H1 (cell line): ENCODE measurements at regions not wholly inside any gene's neighbourhood (a gene's known extent, or its start where the extent isn't known, plus 50 kb on each side); places are given as distances from the start of the nearest gene placed in this dataset.
A peak's percentile ranks its signal among the peaks of the same experiment; 100 is the strongest.

ENCODE experiments used
- CTCF ChIA-PET: fragments of 300-600 bp; sonication (Branson Sonifier 250); formaldehyde crosslinking; loops from one replicate; lab custom pipeline; 2021; ENCODE audit not compliant: partially characterized antibody; lab: Charles Lee
- POLR2A ChIA-PET: fragments of 300-600 bp; sonication (Branson Sonifier 250); formaldehyde crosslinking; loops from one replicate; lab custom pipeline; 2021; ENCODE audit warnings: inconsistent platforms; ENCODE audit not compliant: partially characterized antibody; lab: Charles Lee
- DNase-seq, 2 experiments: peaks; one replicate each; pipeline versions ENCODE4 v3.0.0 to v3.0.0-alpha.2; 2010 to 2022; ENCODE audit warnings: low spot score in 2 of 2, low read depth in 1 of 2, mixed read lengths in 1 of 2
- FAIRE-seq: peaks from 2 replicates; lab custom pipeline; 2011; peaks lifted over from hg19 to GRCh38; lab: Jason Lieb, UNC
- H2AFZ ChIP-seq: 2 replicates; pipeline ENCODE4 v1.8.1; 2012; ENCODE audit warnings: low read length, inconsistent platforms
- H2AK5ac ChIP-seq: 2 replicates; pipeline ENCODE4 v1.6.1; 2013; ENCODE audit warnings: low read depth, low read length
- H2BK120ac ChIP-seq: replicated peaks from 2 replicates; pipeline ENCODE3; 2013; ENCODE audit warnings: low read depth, low read length, inconsistent platforms
- H2BK12ac ChIP-seq: 2 replicates; pipeline ENCODE4 v1.6.1; 2013; ENCODE audit warnings: low read depth, low read length
- H2BK15ac ChIP-seq: 2 replicates; pipeline ENCODE4 v1.6.1; 2013; ENCODE audit warnings: low read length
- H2BK20ac ChIP-seq: 2 replicates; pipeline ENCODE4 v1.6.1; 2013; ENCODE audit warnings: low read length
- H2BK5ac ChIP-seq: 2 replicates; pipeline ENCODE4 v1.6.1; 2013; ENCODE audit warnings: low read depth, low read length
- H3K14ac ChIP-seq: 2 replicates; pipeline ENCODE4 v1.6.1; 2013; ENCODE audit warnings: inconsistent platforms; ENCODE audit not compliant: insufficient read length
- H3K18ac ChIP-seq: 2 replicates; pipeline ENCODE4 v1.6.1; 2013; ENCODE audit warnings: low read length; ENCODE audit errors: extremely low read depth
- H3K23ac ChIP-seq: 2 replicates; pipeline ENCODE4 v1.6.1; 2013; ENCODE audit warnings: inconsistent platforms; ENCODE audit not compliant: insufficient read length
- H3K23me2 ChIP-seq: 2 replicates; pipeline ENCODE4 v1.6.1; 2013; ENCODE audit warnings: low read depth, low read length
- H3K27ac ChIP-seq: 2 replicates; pipeline ENCODE4 v1.6.1; 2011; ENCODE audit warnings: low read depth, low read length, inconsistent platforms
- H3K27me3 ChIP-seq, 4 experiments: replicated peaks in 1 of 4; 1 replicate in 1 of 4; 2 replicates in 3 of 4; pipeline versions ENCODE4 v1.6.1 to v1.8.1; 2011 to 2013; ENCODE audit warnings: low read length in 3 of 4, mild to moderate bottlenecking in 3 of 4, inconsistent platforms in 2 of 4, mixed read lengths in 2 of 4, moderate library complexity in 1 of 4; ENCODE audit not compliant: control insufficient read depth in 3 of 4, insufficient read depth in 3 of 4; ENCODE audit errors: extremely low read depth in 1 of 4
- H3K36me3 ChIP-seq, 4 experiments: 2 replicates each; pipeline versions ENCODE4 v1.6.1 to v1.8.1; 2011 to 2013; ENCODE audit warnings: mild to moderate bottlenecking in 4 of 4, low read length in 3 of 4, moderate library complexity in 2 of 4, control low read depth in 1 of 4, inconsistent platforms in 1 of 4; ENCODE audit not compliant: insufficient read depth in 4 of 4, control insufficient read depth in 2 of 4
- H3K4ac ChIP-seq: replicated peaks from 2 replicates; pipeline ENCODE3; 2013; ENCODE audit warnings: low read length, low read depth, mixed read lengths, inconsistent platforms; ENCODE audit not compliant: insufficient read length
- H3K4me1 ChIP-seq, 4 experiments: replicated peaks in 1 of 4; 1 replicate in 1 of 4; 2 replicates in 3 of 4; pipeline versions ENCODE4 v1.6.1 to v1.8.1; 2011 to 2013; ENCODE audit warnings: low read length in 3 of 4, inconsistent platforms in 2 of 4, mixed read lengths in 1 of 4; ENCODE audit not compliant: insufficient read depth in 4 of 4, control insufficient read depth in 3 of 4
- H3K4me2 ChIP-seq, 2 experiments: 2 replicates each; pipeline versions ENCODE4 v1.6.1 to v1.8.1; 2011 to 2013; ENCODE audit warnings: low read depth in 2 of 2, low read length in 2 of 2, control low read depth in 1 of 2, inconsistent platforms in 1 of 2, mild to moderate bottlenecking in 1 of 2; ENCODE audit not compliant: insufficient read depth in 1 of 2
- H3K4me3 ChIP-seq, 4 experiments: fragments of 200-600, 300-600 bp in 1 of 4; sonication (generic), shearing (Covaris generic), sonication (Bioruptor Twin) in 1 of 4; 2 replicates each; pipeline versions ENCODE4 v1.5.1 to v1.8.1; 2011 to 2016; ENCODE audit warnings: low read length in 4 of 4, low read depth in 3 of 4, control low read depth in 2 of 4, inconsistent platforms in 2 of 4, mild to moderate bottlenecking in 2 of 4, mixed read lengths in 1 of 4, moderate library complexity in 1 of 4; ENCODE audit not compliant: insufficient read depth in 2 of 4; ENCODE audit errors: extremely low read depth in 1 of 4
- H3K56ac ChIP-seq: replicated peaks from 2 replicates; pipeline ENCODE3; 2013; ENCODE audit warnings: low read depth, mild to moderate bottlenecking, mixed read lengths, low read length, inconsistent platforms; ENCODE audit not compliant: insufficient read length
- H3K79me1 ChIP-seq: 2 replicates; pipeline ENCODE4 v1.6.1; 2013; ENCODE audit warnings: low read depth, low read length, control low read depth
- H3K79me2 ChIP-seq, 2 experiments: 2 replicates each; pipeline versions ENCODE4 v1.6.1 to v1.8.1; 2012 to 2013; ENCODE audit warnings: low read length in 2 of 2, mild to moderate bottlenecking in 2 of 2, inconsistent platforms in 1 of 2; ENCODE audit not compliant: insufficient read depth in 2 of 2, control insufficient read depth in 1 of 2
- H3K9ac ChIP-seq, 4 experiments: replicated peaks in 1 of 4; 1 replicate in 1 of 4; 2 replicates in 3 of 4; pipeline versions ENCODE4 v1.6.1 to v1.8.1; 2011 to 2013; ENCODE audit warnings: low read depth in 3 of 4, low read length in 3 of 4, control low read depth in 2 of 4, mild to moderate bottlenecking in 2 of 4, moderate library complexity in 2 of 4, inconsistent platforms in 1 of 4; ENCODE audit errors: extremely low read depth in 1 of 4
- H3K9me3 ChIP-seq, 2 experiments: 2 replicates each; pipeline versions ENCODE4 v1.6.1 to v1.8.1; 2012 to 2013; ENCODE audit warnings: mild to moderate bottlenecking in 2 of 2, moderate library complexity in 2 of 2, control low read depth in 1 of 2, inconsistent platforms in 1 of 2, low read depth in 1 of 2, low read length in 1 of 2, mixed read lengths in 1 of 2; ENCODE audit not compliant: insufficient read depth in 2 of 2
- H4K20me1 ChIP-seq, 2 experiments: replicated peaks in 1 of 2; 2 replicates each; pipeline versions ENCODE3 to v1.8.1; 2011 to 2013; ENCODE audit warnings: inconsistent platforms in 2 of 2, low read length in 2 of 2, mild to moderate bottlenecking in 1 of 2; ENCODE audit not compliant: insufficient read depth in 2 of 2, control insufficient read depth in 1 of 2
- H4K5ac ChIP-seq: 2 replicates; pipeline ENCODE4 v1.6.1; 2013; ENCODE audit warnings: low read length, low read depth, mixed read lengths, inconsistent platforms; ENCODE audit not compliant: insufficient read length
- H4K8ac ChIP-seq: 2 replicates; pipeline ENCODE4 v1.8.0; 2013; ENCODE audit warnings: mild to moderate bottlenecking, moderate library complexity, low read length, inconsistent platforms; ENCODE audit not compliant: insufficient read depth; ENCODE audit errors: extremely low read depth
- H4K91ac ChIP-seq: replicated peaks from 2 replicates; pipeline ENCODE3; 2013; ENCODE audit warnings: low read length, mixed read lengths, inconsistent platforms; ENCODE audit not compliant: insufficient read length
- BACH1 ChIP-seq: IDR thresholded peaks from 2 replicates; pipeline ENCODE4 v1.6.1; 2012; ENCODE audit warnings: low read length, improper control_type of control experiment
- BRCA1 ChIP-seq: IDR thresholded peaks from 2 replicates; pipeline ENCODE4 v1.6.1; 2012; ENCODE audit warnings: low read depth, low read length, improper control_type of control experiment
- CBX5 ChIP-seq: fragments of 300-800, 300-1000 bp; sonication (generic); IDR thresholded peaks from 2 replicates; pipeline ENCODE4 v1.7.1; 2016; ENCODE audit warnings: antibody characterized with exemption, low read length, low read depth
- GABPA ChIP-seq: IDR thresholded peaks from 2 replicates; pipeline ENCODE4 v1.6.1; 2011; ENCODE audit warnings: mild to moderate bottlenecking, low read length, moderate library complexity, borderline replicate concordance; ENCODE audit not compliant: insufficient read depth
- HDAC6 ChIP-seq: IDR thresholded peaks from one replicate; pipeline ENCODE4 v1.7.1; 2012; ENCODE audit warnings: low read depth, mild to moderate bottlenecking, inconsistent platforms, low read length, moderate library complexity
- POLR2AphosphoS5 ChIP-seq: IDR thresholded peaks from 2 replicates; pipeline ENCODE4 v1.6.1; 2011; ENCODE audit warnings: low read depth, low read length
- TEAD4 ChIP-seq: IDR thresholded peaks from 2 replicates; pipeline ENCODE4 v1.6.1; 2012; ENCODE audit warnings: low read depth, low read length, inconsistent platforms, mixed read lengths
- ZNF274 ChIP-seq: IDR thresholded peaks from 2 replicates; pipeline ENCODE4 v1.7.0; 2012; ENCODE audit warnings: low read length, borderline replicate concordance; ENCODE audit errors: extremely low read depth
- TF ChIP-seq, protein P1 (sequence below): IDR thresholded peaks from 2 replicates; pipeline ENCODE4 v1.6.1; 2011; ENCODE audit warnings: low read length, improper control_type of control experiment
- TF ChIP-seq, protein P2 (sequence below), 3 experiments: IDR thresholded peaks; 1 replicate in 2 of 3; 2 replicates in 1 of 3; pipeline versions ENCODE4 v1.5.1 to v1.6.1; 2011; ENCODE audit warnings: low read length in 3 of 3, mild to moderate bottlenecking in 3 of 3, inconsistent platforms in 2 of 3, low read depth in 1 of 3, moderate library complexity in 1 of 3; ENCODE audit not compliant: insufficient read depth in 1 of 3; ENCODE audit errors: control extremely low read depth in 1 of 3

DNA sequence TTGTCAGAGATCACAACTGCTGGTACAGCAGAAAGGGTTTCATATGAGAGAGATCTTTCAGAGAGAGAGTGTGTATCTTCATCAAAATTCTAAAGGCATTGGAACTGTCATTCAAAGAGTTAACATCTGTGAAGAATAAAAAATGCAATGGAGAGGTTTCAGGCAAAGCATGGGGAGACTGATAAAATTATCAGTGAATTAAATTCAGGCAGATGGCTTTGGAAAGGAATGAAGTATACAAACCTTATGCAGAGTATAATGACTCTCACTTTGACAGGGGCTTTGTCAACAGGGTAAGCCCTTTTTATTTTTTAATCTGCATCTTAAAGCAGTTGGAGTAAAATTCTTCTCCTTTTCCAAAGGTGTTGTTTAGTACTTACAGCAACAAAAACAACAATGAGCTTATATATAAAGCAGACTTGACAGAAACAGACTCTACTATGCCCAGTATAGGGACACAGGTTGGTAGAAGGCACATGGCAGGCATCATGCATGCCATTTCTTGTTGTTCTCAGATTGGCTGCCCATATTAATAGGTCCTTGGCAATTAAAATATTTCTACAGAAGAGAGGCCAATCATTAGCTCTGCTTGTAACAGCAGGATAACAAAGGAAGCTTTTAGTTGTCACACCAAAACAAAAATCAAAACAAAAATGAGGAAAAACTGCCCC lies 54.9 kb upstream of the NXPH1 start:
- Histone ChIP-seq H3K23me2 (no peaks in the 10 kb centered on the region), H3K27ac (no peak overlapping the region), H3K36me3 (no peaks in the 10 kb centered on the region), H2BK15ac (peak overlapping the region; percentile 48; the same call in 1 of the 2 replicates), H2BK5ac (no peak overlapping the region), H4K8ac (no peak overlapping the region), H3K14ac (no peak overlapping the region), H3K23ac (no peak overlapping the region), H3K9me3 (peaks cover 7 to 12% of the 10 kb centered on the region in 2 experiments), H3K79me1 (no peaks in the 10 kb centered on the region), H3K79me2 (no peaks in the 10 kb centered on the region), H3K4me2 (0 out of 4 replicates have a peak overlapping the region, but pooled peaks of 1 of the 2 experiments have one; percentile 39), H3K27me3 (no peaks in the 10 kb centered on the region), H3K4me3 (no peak overlapping the region), H2BK12ac (no peak overlapping the region), H3K9ac (no peak overlapping the region), H4K5ac (no peak overlapping the region), H2BK120ac (no peak overlapping the region), H4K20me1 (no peaks in the 10 kb centered on the region), H3K4ac (no peak overlapping the region), H2BK20ac (no peak overlapping the region), H2AFZ (no peak overlapping the region), H3K56ac (no peak overlapping the region), H4K91ac (no peak overlapping the region), H2AK5ac (no peak overlapping the region), H3K4me1 (peaks cover 0 to 5% (median 3%) of the 10 kb centered on the region in 4 experiments; a peak in 4 of 7 replicates), H3K18ac (no peak overlapping the region)
- ChIA-PET CTCF (interaction anchor here (0.9 to 1.3 kb wide), 4 partner anchors 13 to 627 kb away, joined by 3 read pairs; no protein-coding TSS in a partner anchor), POLR2A (interaction anchor here (1.0 kb wide), 1 partner anchor 103 kb away, joined by 3 read pairs; no protein-coding TSS in a partner anchor)
- no peak for DNase-seq
- TF ChIP-seq BACH1 (no peak), CBX5 (no peak), TEAD4 (no peak), BRCA1 (no peak), GABPA (no peak), ZNF274 (no peak), HDAC6 (no peak), POLR2AphosphoS5 (no peak)
- TF ChIP-seq, protein P1, sequence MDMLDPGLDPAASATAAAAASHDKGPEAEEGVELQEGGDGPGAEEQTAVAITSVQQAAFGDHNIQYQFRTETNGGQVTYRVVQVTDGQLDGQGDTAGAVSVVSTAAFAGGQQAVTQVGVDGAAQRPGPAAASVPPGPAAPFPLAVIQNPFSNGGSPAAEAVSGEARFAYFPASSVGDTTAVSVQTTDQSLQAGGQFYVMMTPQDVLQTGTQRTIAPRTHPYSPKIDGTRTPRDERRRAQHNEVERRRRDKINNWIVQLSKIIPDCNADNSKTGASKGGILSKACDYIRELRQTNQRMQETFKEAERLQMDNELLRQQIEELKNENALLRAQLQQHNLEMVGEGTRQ, result no peak
- TF ChIP-seq, protein P2, sequence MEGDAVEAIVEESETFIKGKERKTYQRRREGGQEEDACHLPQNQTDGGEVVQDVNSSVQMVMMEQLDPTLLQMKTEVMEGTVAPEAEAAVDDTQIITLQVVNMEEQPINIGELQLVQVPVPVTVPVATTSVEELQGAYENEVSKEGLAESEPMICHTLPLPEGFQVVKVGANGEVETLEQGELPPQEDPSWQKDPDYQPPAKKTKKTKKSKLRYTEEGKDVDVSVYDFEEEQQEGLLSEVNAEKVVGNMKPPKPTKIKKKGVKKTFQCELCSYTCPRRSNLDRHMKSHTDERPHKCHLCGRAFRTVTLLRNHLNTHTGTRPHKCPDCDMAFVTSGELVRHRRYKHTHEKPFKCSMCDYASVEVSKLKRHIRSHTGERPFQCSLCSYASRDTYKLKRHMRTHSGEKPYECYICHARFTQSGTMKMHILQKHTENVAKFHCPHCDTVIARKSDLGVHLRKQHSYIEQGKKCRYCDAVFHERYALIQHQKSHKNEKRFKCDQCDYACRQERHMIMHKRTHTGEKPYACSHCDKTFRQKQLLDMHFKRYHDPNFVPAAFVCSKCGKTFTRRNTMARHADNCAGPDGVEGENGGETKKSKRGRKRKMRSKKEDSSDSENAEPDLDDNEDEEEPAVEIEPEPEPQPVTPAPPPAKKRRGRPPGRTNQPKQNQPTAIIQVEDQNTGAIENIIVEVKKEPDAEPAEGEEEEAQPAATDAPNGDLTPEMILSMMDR (IDR thresholded peaks at IDR 0.05; ENCODE audit: control extremely low read depth in 1 of 3, insufficient read depth in 1 of 3, low read depth in 1 of 3, low read length in 3 of 3), result no peak
- FAIRE-seq, result no peak
